Activated CD8-positive, alpha-beta memory T cell treated with anti-CD3 and anti-CD28 coated beads, Interleukin-2, amount 50 U/mL, for 24 hours (primary cell): ENCODE measurements at regions not wholly inside any gene's neighbourhood (a gene's known extent, or its start where the extent isn't known, plus 50 kb on each side); places are given as distances from the start of the nearest gene placed in this dataset.
A peak's percentile ranks its signal among the peaks of the same experiment; 100 is the strongest.

Source experiments
- DNase-seq: peaks from one replicate; pipeline ENCODE4 v3.0.0-alpha.2; 2020; ENCODE audit errors: extremely low read depth

- peak; percentile 42 for DNase-seq
Observed at GRCh38 chr7:130896898-130897514, 163.0 kb upstream of the KLF14 start.

GRCh38 chr7:130897515-130898419, 163.8 kb upstream of the KLF14 start:
- DNase-seq, result no peak

- DNase-seq, result no peak
Observed at GRCh38 chr7:130899071-130899560, 165.1 kb upstream of the KLF14 start.

DNA sequence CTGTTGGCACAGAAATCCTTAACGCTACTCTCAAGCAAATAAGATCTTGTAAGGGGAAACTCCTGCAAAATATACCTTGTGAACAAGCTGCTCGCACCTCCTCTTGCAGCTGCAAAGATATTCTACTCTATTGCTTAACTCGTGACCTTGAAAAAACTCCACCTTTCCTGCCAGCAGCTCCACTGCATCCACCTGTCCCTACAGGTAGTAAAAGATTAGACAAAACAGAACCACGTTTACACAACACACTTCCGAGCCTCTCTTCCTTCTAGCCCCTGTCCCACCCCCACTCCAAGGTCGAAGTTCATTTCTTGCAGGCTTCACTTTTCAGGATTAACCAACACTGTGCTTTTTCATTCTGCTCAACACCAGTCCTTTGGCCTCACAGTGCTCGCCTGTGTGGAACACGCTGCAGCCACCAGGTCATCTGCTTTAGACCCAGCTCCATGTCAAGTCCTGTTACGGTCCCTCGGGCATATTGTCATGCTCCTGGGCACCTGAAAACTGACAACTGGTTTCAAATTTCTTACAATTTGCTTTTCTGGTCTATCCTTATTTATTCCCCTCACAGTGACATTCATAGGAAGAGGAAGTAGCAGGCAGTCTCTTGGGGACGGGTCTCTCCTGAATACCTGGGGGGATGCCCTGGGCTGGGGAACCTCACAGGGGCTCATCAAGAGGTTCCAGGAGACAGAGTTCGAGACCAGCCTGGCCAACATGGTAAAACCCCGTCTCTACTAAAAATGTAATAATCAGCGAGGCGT, 165.8 kb upstream of the KLF14 start:
- DNase-seq, result no peak

GRCh38 chr7:130900471-130901076, 166.6 kb upstream of the KLF14 start:
- no peak for DNase-seq

GRCh38 chr7:130901209-130901783, 167.3 kb upstream of the KLF14 start:
- no peak for DNase-seq

- DNase-seq, result no peak
Observed at GRCh38 chr7:130902755-130903357, 168.8 kb upstream of the KLF14 start.

DNA sequence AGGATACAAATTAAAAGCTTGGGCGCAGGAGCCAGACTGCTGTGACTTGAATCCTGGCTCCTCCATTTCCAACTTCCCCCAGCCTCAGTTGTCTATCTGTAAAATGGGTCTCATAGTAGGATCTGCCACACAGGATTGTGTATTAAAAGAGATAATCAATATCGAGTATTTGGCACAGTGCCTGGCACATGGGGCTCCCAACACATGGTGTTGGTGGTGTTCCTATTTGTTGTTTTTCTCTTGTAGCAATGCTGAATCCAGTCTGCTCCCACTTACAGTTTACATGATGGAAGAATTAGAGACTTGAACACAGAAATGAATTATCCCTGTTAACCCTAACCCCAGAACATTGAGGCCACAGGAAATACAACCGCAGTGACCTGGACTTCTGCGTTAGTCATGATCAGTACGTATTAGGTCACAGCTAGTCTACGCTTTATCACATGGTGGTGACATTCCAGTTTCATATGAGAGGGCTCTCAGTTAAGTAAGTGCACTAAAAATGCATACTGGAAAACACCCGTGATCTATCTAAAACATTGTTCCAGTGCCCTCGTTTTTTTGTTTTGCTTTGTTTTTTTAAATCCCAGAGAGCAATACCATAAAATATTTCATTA, 169.5 kb upstream of the KLF14 start:
- DNase-seq, result no peak

DNA sequence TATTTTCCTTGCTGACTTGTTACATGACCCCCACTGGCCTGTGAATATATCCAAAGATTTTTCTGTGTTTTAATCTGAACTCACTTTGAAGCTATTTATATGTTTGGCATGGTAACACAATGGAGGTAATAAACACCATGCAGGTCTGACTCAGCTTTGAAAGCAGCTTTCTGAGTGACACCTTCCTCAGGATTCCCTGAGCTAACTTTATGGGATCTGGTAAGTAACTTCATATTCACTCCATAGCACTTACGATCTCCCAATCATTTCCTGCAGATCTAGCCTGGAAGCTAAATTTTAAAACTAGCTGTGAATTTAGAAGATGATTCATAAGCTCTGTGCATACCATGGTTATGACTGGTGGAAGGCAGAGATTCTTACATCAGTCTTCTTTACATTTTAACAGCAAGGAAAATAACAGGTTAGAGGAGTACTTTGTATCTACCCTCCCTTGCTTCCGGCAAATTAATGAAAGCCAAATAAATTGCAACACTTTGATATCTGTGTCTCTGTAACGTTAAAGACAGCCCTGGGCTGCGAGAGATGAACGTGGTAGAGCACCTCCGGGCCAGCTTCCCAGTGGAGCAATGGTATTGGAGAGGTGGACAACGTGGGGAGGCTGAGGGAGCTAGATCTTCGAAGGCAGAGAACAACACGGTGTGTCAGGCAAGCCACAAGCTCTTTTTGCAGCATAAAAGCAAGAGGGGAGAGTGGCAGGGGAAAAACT, 170.2 kb upstream of the KLF14 start:
- DNase-seq, result no peak

GRCh38 chr7:130904792-130905191, 170.8 kb upstream of the KLF14 start:
- no peak for DNase-seq

- no peak for DNase-seq
Observed at GRCh38 chr7:130906575-130906974, 172.6 kb upstream of the KLF14 start.

DNA sequence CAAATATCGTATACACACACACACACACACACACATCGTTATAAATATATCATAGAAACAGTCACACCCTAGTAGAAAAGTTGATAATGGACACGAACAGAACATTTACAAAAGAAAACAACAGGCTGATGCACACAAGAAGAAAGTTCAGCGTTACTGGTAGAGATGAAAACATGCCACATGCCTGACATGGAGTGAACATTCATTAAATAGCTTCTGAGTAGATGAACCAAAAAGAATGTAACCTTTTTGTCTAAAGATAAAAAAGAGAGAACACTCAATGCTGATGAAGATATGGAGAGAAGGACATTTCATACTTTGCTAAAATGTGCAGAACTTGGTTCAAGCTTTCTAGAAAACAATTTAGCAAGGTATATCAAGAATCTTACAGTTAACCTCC, 173.4 kb upstream of the KLF14 start:
- no peak for DNase-seq

GRCh38 chr7:130908345-130909160, 174.5 kb upstream of the KLF14 start:
- no peak for DNase-seq

GRCh38 chr7:130909161-130909836, 175.3 kb upstream of the KLF14 start:
- DNase-seq, result no peak

DNA sequence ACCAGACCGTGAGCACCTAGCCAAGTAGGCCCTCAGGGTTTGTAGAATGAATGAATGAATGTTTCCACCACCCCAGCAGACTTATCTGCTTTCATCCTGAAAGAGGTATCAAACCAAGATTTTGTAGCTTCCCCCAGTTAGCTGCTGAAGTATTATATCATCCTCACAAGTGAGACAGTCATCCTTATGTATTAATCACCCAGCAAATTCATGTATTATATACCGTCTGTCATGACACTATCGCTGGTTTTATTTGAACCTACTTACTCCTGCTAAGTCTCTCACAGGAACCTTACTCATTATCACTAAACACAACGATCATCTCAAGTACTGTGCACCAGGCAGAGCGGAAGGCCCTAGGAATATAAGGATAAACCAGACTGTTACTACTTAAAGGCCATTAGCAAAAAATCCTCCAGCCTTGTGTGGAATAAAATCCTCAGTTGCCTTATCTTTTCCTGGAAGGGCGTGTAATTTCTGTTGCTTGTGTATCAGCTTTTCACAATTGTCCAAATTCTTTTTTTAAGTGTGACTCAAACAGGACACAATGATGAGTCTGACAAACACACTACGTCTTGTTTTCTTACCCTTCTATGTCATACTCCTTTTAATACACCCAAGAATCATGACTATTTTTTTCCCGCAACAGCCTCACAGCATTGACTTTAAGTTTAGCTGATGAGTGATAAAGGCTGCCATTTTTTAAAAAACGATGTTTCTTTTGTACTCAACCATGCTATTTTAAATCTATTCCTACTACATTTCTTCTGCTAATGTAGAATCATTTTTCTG, 176.1 kb upstream of the KLF14 start:
- no peak for DNase-seq

GRCh38 chr7:130910949-130911944, 177.2 kb upstream of the KLF14 start:
- no peak for DNase-seq
